Uterus (tissue), 3 donors: ENCODE measurements at regions not wholly inside any gene's neighbourhood (a gene's known extent, or its start where the extent isn't known, plus 50 kb on each side); places are given as distances from the start of the nearest gene placed in this dataset.

Experiments
- DNase-seq, 2 donors: peaks; one replicate each; pipeline ENCODE4 v3.0.0-alpha.2; 2019 to 2020
- H3K27ac ChIP-seq, 2 donors: fragments of 200-600 bp; sonication (generic); 1 replicate in 1 of 2; 2 replicates in 1 of 2; pipeline ENCODE4 v1.5.1; 2016 to 2018
- H3K27me3 ChIP-seq, 2 donors: fragments of 200-600 bp; sonication (generic); one replicate each; pipeline ENCODE4 v1.5.1; 2018 to 2019; ENCODE audit warnings: control low read depth in 1 of 2
- H3K36me3 ChIP-seq, 2 donors: fragments of 200-600 bp; sonication (generic); one replicate each; pipeline ENCODE4 v1.5.1; 2019; ENCODE audit warnings: control low read depth in 1 of 2
- H3K4me1 ChIP-seq, 2 donors: fragments of 200-600 bp; sonication (generic); one replicate each; pipeline ENCODE4 v1.5.1; 2018 to 2019; ENCODE audit warnings: control low read depth in 1 of 2
- H3K4me3 ChIP-seq, 2 donors: fragments of 200-600 bp; sonication (generic); 1 replicate in 1 of 2; 2 replicates in 1 of 2; pipeline ENCODE4 v1.5.1; 2018 to 2019; ENCODE audit warnings: mild to moderate bottlenecking in 1 of 2
- H3K9me3 ChIP-seq, 2 donors: fragments of 200-600 bp; sonication (generic); one replicate each; pipeline ENCODE4 v1.5.1; 2019; ENCODE audit warnings: control low read depth in 1 of 2
- POLR2A ChIP-seq, 2 donors: fragments of 450-650 bp; IDR thresholded peaks; one replicate each; pipeline ENCODE4 v1.6.1; 2016; ENCODE audit warnings: antibody characterized with exemption in 2 of 2, mild to moderate bottlenecking in 1 of 2, moderate library complexity in 1 of 2
- intact Hi-C: fragments of 100-400 bp; cut with DNase I; formaldehyde crosslinking; loops from one replicate; pipeline ENCODE4 v1.15.1; 2023; ENCODE audit warnings: low total_unique reads
- TF ChIP-seq, protein P1 (sequence below), 4 experiments: fragments of 200-600 bp in 2 of 4; fragments of 450-650 bp in 2 of 4; sonication (generic) in 2 of 4; IDR thresholded peaks; one replicate each; pipeline ENCODE4 v1.5.1; 2016 to 2019; ENCODE audit warnings: antibody characterized with exemption in 4 of 4, mild to moderate bottlenecking in 2 of 4, moderate library complexity in 1 of 4
- donor health status: DM: yes; HTN: yes; CAD: no.

DNA sequence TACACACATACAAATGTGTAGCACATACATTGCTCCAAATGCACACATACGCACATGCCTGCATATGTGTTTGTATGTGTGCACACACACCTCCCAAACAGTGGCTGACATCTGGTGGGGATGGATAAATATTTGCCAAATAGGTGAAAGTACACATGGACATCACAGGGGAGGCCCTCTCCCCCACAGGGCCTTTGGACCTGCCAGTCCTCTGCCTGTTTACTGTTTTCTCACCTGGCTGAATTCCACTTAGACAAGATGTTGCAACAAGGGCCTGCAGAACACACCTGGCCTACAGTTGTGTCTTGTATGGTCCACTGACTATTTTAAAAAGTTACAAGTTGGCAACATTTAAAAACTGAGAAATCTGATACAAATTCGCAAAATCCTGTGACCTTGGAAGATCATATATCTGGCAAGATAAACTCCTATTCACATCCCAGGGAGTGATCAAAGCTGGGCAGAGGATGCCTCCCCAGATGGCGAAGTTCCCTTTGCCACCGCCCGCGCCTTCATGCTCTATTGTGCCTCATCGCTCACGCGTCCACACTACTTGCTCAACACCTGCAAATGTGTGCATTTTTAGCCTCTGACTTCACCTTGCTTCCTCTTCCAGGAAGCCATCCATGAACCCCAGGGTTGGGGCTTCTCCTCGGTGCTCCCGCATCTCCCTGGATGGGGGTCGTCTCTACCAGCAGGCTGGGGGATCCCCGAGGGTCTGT, 118.4 kb upstream of the FZD10 start:
- DNase-seq, result no peak
- Histone ChIP-seq H3K9me3 (no peaks in the 10 kb centered on the region), H3K4me3 (no peak overlapping the region), H3K27me3 (peaks cover 0 to 19% of the 10 kb centered on the region in 2 donors), H3K27ac (no peak overlapping the region), H3K36me3 (no peaks in the 10 kb centered on the region), H3K4me1 (no peaks in the 10 kb centered on the region)
- intact Hi-C loops, result loop anchor here (10.0 kb wide), 1 partner anchor 291 kb away; the partner anchor contains the start of gene PIWIL1
- no peak for TF ChIP-seq POLR2A (IDR thresholded peaks at IDR 0.05)

DNA sequence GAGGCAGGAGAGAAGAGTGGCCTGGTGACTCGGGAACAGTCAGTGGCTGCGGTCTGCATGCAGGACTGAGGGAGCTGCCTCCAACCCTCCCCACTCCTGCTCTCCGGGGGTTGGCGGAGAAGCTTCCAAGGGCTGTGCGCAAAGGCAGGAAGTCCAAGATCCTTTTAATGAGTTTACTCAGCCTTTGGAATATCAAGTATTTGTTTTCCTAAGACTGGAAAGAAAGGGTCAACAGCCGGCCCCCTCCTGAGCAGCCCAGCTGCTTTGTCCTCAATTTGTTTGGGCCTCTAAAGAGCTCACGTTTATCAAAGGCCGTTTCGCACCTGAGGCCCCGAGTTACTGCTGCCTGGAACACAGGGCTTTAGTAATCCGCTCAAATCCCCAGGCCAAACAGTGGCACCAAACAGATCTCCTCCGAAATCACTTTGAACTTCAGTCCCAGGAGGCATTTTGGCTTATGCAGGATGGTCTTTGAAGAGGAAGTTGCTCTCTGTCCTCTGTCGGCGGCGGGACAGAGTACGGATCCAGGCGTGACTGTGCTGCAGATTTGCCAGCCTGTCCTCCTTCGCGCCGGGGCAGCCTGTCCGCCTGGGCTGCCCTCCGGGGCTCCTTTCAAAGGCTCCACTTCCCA, 117.2 kb upstream of the FZD10 start:
- Histone ChIP-seq H3K4me1 (no peaks in the 10 kb centered on the region), H3K9me3 (no peaks in the 10 kb centered on the region), H3K4me3 (no peak overlapping the region), H3K27ac (no peak overlapping the region), H3K36me3 (no peaks in the 10 kb centered on the region), H3K27me3 (peaks cover 0 to 19% of the 10 kb centered on the region in 2 donors)
- intact Hi-C loops, result loop anchor here (10.0 kb wide), 1 partner anchor 290 kb away; the partner anchor contains the start of gene PIWIL1
- no peak for DNase-seq
- TF ChIP-seq, protein P1, sequence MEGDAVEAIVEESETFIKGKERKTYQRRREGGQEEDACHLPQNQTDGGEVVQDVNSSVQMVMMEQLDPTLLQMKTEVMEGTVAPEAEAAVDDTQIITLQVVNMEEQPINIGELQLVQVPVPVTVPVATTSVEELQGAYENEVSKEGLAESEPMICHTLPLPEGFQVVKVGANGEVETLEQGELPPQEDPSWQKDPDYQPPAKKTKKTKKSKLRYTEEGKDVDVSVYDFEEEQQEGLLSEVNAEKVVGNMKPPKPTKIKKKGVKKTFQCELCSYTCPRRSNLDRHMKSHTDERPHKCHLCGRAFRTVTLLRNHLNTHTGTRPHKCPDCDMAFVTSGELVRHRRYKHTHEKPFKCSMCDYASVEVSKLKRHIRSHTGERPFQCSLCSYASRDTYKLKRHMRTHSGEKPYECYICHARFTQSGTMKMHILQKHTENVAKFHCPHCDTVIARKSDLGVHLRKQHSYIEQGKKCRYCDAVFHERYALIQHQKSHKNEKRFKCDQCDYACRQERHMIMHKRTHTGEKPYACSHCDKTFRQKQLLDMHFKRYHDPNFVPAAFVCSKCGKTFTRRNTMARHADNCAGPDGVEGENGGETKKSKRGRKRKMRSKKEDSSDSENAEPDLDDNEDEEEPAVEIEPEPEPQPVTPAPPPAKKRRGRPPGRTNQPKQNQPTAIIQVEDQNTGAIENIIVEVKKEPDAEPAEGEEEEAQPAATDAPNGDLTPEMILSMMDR (IDR thresholded peaks at IDR 0.05), result no peak
- TF ChIP-seq POLR2A (IDR thresholded peaks at IDR 0.05), result no peak

DNA sequence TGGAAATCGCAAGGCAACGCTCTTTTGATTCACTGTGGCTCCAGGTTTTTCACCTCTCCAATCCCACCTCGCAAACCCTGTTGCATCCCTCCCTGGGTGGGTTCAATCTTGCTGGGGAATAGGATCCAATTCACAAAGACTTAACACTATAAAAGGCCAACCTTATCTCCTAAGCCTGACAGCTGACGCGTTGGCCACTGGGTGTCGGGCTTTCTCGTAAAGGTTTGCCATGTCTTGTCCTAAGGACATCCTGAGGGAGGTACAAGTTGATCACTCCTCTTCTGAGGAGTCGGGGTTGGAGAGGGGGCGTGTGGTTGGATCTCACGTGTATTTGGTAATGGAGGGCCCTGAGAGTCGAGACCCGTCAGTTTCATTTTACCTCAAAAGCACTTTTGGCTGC, 112.6 kb upstream of the FZD10 start:
- H3K4me1 ChIP-seq, result no peaks in the 10 kb centered on the region
- no peak overlapping the region for H3K4me3 ChIP-seq
- H3K27me3 ChIP-seq, result no peaks in the 10 kb centered on the region
- TF ChIP-seq, protein P1 (IDR thresholded peaks at IDR 0.05), result no peak
- no peak for TF ChIP-seq POLR2A (IDR thresholded peaks at IDR 0.05)
- H3K9me3 ChIP-seq, result no peaks in the 10 kb centered on the region
- intact Hi-C loops, result loop anchor here (10.0 kb wide), 1 partner anchor 285 kb away; the partner anchor contains the start of gene PIWIL1
- H3K36me3 ChIP-seq, result no peaks in the 10 kb centered on the region
- no peak overlapping the region for H3K27ac ChIP-seq
- no peak for DNase-seq

DNA sequence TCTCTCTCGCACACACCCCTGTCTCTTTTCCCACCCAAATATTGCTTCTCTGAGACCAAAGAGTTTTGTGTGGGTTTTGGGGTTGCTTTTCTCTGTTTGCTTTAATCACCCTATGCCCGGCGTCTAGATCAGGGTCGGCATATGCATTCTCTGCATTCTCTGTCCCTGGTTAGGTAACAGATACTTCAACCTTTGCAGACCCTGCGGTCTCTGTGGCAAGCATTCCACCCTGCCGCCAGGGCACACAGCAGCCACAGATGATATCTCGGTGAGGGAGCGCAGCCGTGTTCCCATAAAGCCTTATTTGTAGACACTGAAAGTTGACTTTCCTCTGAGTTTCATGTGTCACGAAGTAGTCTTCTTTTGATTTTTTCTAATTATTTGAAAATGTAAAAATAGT, 110.4 kb upstream of the FZD10 start:
- Histone ChIP-seq H3K27ac (no peak overlapping the region), H3K9me3 (no peaks in the 10 kb centered on the region), H3K4me3 (no peak overlapping the region), H3K27me3 (no peaks in the 10 kb centered on the region), H3K36me3 (no peaks in the 10 kb centered on the region), H3K4me1 (no peaks in the 10 kb centered on the region)
- DNase-seq, result no peak
- TF ChIP-seq, protein P1 (IDR thresholded peaks at IDR 0.05), result no peak
- no peak for TF ChIP-seq POLR2A (IDR thresholded peaks at IDR 0.05)
- intact Hi-C loops, result no loop called here

DNA sequence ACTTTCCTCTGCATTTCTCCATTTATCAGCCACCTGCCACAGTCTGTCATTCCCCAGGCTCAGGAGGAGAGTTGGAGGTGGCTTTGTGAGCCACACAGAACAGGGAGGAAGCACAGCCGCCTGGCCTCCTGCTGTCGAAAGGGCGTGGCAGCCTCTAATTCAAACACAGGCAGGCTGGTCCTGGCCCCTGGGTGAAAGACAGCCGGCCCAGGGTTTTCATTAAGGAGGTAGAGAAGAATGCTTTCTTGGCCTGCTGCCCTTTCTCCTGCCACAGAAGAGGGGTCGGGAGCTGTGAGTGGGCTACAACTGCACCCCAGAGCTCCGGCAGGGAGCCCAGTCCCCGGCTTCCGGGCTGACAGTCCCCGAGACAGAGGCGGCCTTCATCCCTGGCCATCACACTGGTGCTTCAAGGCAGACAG, 108.6 kb upstream of the FZD10 start:
- intact Hi-C loops, result no loop called here
- no peak for DNase-seq
- no peak for TF ChIP-seq POLR2A (IDR thresholded peaks at IDR 0.05)
- TF ChIP-seq, protein P1 (IDR thresholded peaks at IDR 0.05), result no peak

More for the DNA sequence above, 108.6 kb upstream of the FZD10 start:
- H3K9me3 ChIP-seq, result no peaks in the 10 kb centered on the region
- no peak overlapping the region for H3K4me3 ChIP-seq
- H3K27ac ChIP-seq, result no peak overlapping the region
- no peaks in the 10 kb centered on the region for H3K27me3 ChIP-seq
- H3K36me3 ChIP-seq, result no peaks in the 10 kb centered on the region
- no peaks in the 10 kb centered on the region for H3K4me1 ChIP-seq
